ENCODE measurements at regions not wholly inside any gene's neighbourhood (a gene's known extent, or its start where the extent isn't known, plus 50 kb on each side); places are given as distances from the start of the nearest gene placed in this dataset.

DNA sequence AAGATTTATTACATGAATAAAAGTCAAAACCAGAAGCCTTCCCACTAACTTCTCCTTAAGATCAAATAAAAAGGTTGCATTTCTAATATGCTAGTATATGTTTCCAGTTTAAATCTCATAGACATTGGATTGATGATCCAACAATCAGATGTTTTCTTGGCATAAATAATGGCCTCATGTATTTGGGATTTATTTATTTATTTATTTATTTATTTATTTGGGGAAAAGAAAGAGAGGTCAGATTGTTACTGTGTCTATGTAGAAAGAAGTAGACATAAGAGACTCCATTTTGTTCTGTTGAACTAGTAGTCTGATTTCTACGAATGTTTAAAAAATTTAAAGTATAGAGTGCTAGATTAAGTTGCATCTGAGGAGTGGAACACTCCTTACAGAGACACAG lies 422.4 kb downstream of the ADGRL2 start:
- TF ChIP-seq GATA3 (IDR thresholded peaks at IDR 0.05; ENCODE audit: low read depth, low read length) (no peak), GATA2 (IDR thresholded peaks at IDR 0.05; ENCODE audit: low read depth, low read length) (no peak)
